DOHH2 (cell line): ENCODE measurements at regions not wholly inside any gene's neighbourhood (a gene's known extent, or its start where the extent isn't known, plus 50 kb on each side); places are given as distances from the start of the nearest gene placed in this dataset.

Experiments used
- H3F3A ChIP-seq: fragments of 200-600 bp; sonication (generic), shearing (Covaris generic); 2 replicates; pipeline ENCODE4 v1.6.0; 2016; ENCODE audit warnings: antibody characterized with exemption, mild to moderate bottlenecking; ENCODE audit not compliant: control insufficient read depth, insufficient read depth
- H3K27ac ChIP-seq: fragments of 200-600 bp; sonication (generic); 2 replicates; pipeline ENCODE4 v1.5.1; 2014; ENCODE audit warnings: low read depth, mild to moderate bottlenecking, low read length, moderate library complexity
- H3K27me3 ChIP-seq: fragments of 200-600 bp; sonication (generic); 2 replicates; pipeline ENCODE4 v1.6.1; 2014; ENCODE audit warnings: mild to moderate bottlenecking, low read length, mixed read lengths; ENCODE audit not compliant: control insufficient read depth
- H3K36me3 ChIP-seq: fragments of 200-600 bp; sonication (generic); 2 replicates; pipeline ENCODE4 v1.6.1; 2014; ENCODE audit warnings: mild to moderate bottlenecking, low read length, moderate library complexity, mixed read lengths; ENCODE audit not compliant: control insufficient read depth
- H3K4me1 ChIP-seq: fragments of 200-600 bp; sonication (generic); 2 replicates; pipeline ENCODE4 v1.6.1; 2014; ENCODE audit warnings: mild to moderate bottlenecking, low read length, mixed read lengths; ENCODE audit not compliant: control insufficient read depth
- H3K4me2 ChIP-seq: fragments of 200-600 bp; sonication (generic); 2 replicates; pipeline ENCODE4 v1.6.0; 2014; ENCODE audit warnings: mild to moderate bottlenecking, low read length, moderate library complexity
- H3K4me3 ChIP-seq: fragments of 200-600 bp; sonication (generic); 2 replicates; pipeline ENCODE4 v1.5.1; 2014; ENCODE audit warnings: mild to moderate bottlenecking, low read length, mixed read lengths
- H3K79me2 ChIP-seq: fragments of 200-600 bp; sonication (generic); 2 replicates; pipeline ENCODE4 v1.6.1; 2014; ENCODE audit warnings: mild to moderate bottlenecking, low read length, mixed read lengths; ENCODE audit not compliant: control insufficient read depth
- H3K9me2 ChIP-seq: fragments of 200-600 bp; sonication (generic); replicated peaks from 2 replicates; pipeline ENCODE4 v1.6.1; 2014; ENCODE audit warnings: mild to moderate bottlenecking, low read length, mixed read lengths; ENCODE audit not compliant: control insufficient read depth
- H3K9me3 ChIP-seq: fragments of 200-600 bp; sonication (generic); 2 replicates; pipeline ENCODE4 v1.6.1; 2014; ENCODE audit warnings: antibody characterized with exemption, low read length, mixed read lengths; ENCODE audit not compliant: control insufficient read depth, insufficient read depth
- H4K20me1 ChIP-seq: fragments of 200-600 bp; sonication (generic); 2 replicates; pipeline ENCODE4 v1.6.0; 2014; ENCODE audit warnings: low read depth, mild to moderate bottlenecking, antibody characterized with exemption, low read length, moderate library complexity; ENCODE audit not compliant: control insufficient read depth, insufficient read depth
- CTCF ChIP-seq: fragments of 200-600 bp; sonication (generic); IDR thresholded peaks from one replicate; pipeline ENCODE4 v1.5.1; 2014; ENCODE audit warnings: antibody characterized with exemption, mild to moderate bottlenecking, low read depth, low read length; ENCODE audit not compliant: poor library complexity, severe bottlenecking
- EZH2phosphoT487 ChIP-seq: fragments of 200-600 bp; sonication (generic); IDR thresholded peaks from 2 replicates; pipeline ENCODE4 v1.6.1; 2017; ENCODE audit warnings: borderline replicate concordance, mild to moderate bottlenecking, antibody characterized with exemption, low read length, moderate library complexity, mixed read lengths

DNA sequence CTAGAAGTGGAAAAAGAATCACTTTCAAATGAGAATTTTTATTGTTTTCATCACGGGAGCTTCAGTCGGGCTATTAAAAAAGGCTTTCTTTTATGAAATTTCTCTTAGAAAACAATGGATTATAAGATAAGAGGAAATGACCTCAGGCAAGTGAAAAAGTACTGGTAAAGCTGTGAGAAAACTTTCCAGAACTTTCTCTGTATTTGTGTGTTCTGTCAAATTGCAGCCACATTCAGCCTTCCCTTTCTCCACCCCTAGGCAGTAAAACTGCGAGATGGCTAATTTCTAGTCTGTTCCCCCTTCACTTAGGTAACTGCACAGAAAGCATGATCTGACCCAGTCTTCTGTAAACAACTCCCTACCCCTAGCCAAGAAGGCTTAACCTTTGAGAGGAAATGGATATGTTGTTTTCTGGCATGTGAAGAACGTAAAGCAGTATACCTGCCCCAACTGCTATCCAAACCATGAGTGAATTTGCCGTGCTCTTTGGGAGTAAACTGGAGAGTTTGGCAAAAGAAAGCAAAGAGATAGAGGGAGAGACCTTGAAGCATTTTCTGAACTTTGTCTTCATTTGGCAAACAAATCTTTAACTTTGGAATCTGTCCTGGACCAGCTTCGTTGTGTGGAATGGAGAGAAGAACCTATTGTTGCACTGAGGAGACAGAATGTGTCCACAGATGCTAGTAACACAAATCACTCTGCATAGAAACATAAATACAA is 105.4 kb downstream of the ETAA1 start:
- Histone ChIP-seq H3K27ac (no peak overlapping the region), H3K27me3 (no peaks in the 10 kb centered on the region), H3K36me3 (no peaks in the 10 kb centered on the region), H3K4me2 (no peak overlapping the region), H3K4me3 (no peak overlapping the region), H4K20me1 (no peaks in the 10 kb centered on the region), H3K79me2 (no peaks in the 10 kb centered on the region), H3K4me1 (no peaks in the 10 kb centered on the region), H3F3A (no peaks in the 10 kb centered on the region), H3K9me3 (no peaks in the 10 kb centered on the region), H3K9me2 (no peaks in the 10 kb centered on the region)
- TF ChIP-seq CTCF (no peak), EZH2phosphoT487 (no peak)

GRCh38 chr2:67503066-67503795 is 106.1 kb downstream of the ETAA1 start:
- TF ChIP-seq EZH2phosphoT487 (no peak), CTCF (no peak)
- H3K4me3 ChIP-seq, result no peak overlapping the region
- no peaks in the 10 kb centered on the region for H3K36me3 ChIP-seq
- no peaks in the 10 kb centered on the region for H3K9me2 ChIP-seq
- H3K27me3 ChIP-seq, result no peaks in the 10 kb centered on the region
- no peaks in the 10 kb centered on the region for H4K20me1 ChIP-seq
- H3F3A ChIP-seq, result no peaks in the 10 kb centered on the region
- H3K27ac ChIP-seq, result no peak overlapping the region
- no peaks in the 10 kb centered on the region for H3K9me3 ChIP-seq
- H3K4me2 ChIP-seq, result no peak overlapping the region
- no peaks in the 10 kb centered on the region for H3K79me2 ChIP-seq
- no peaks in the 10 kb centered on the region for H3K4me1 ChIP-seq

GRCh38 chr2:67510745-67511144 is 113.6 kb downstream of the ETAA1 start:
- H3F3A ChIP-seq, result no peaks in the 10 kb centered on the region
- H3K4me3 ChIP-seq, result no peak overlapping the region
- H3K4me1 ChIP-seq, result no peaks in the 10 kb centered on the region
- H3K9me3 ChIP-seq, result no peaks in the 10 kb centered on the region
- H3K79me2 ChIP-seq, result no peaks in the 10 kb centered on the region
- no peak overlapping the region for H3K4me2 ChIP-seq
- H3K36me3 ChIP-seq, result no peaks in the 10 kb centered on the region
- H4K20me1 ChIP-seq, result no peaks in the 10 kb centered on the region
- H3K27ac ChIP-seq, result no peak overlapping the region
- no peaks in the 10 kb centered on the region for H3K27me3 ChIP-seq
- TF ChIP-seq EZH2phosphoT487 (no peak), CTCF (no peak)
- no peaks in the 10 kb centered on the region for H3K9me2 ChIP-seq
